HG03103 (cell line): ENCODE measurements at regions not wholly inside any gene's neighbourhood (a gene's known extent, or its start where the extent isn't known, plus 50 kb on each side); places are given as distances from the start of the nearest gene placed in this dataset.

Experiments
- ATAC-seq: cut with Tn5 transposase; IDR thresholded peaks from one replicate; pipeline ENCODE4 v1.9.1; 2021; ENCODE audit warnings: low read depth; ENCODE audit not compliant: unreplicated experiment

DNA sequence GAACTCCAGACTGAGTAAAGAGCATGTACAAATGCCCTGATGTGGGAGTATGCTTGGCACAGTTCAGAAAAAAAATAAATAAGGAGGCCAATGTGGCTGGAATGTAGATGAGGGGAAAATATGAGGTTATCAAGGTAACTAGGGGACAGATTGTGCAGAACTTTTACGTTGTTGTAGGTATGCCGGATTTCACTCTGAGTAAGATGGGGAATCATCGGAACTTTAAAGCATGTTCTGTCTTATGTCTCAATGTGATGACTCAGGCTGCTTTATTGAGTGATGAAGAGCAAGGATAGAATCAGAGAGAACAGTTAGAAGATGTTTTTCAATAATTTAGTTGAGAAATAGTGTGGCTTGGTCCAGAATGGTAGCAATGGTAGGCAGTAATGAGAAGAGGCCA lies 130.4 kb downstream of the C11orf87 start:
- ATAC-seq, result no peak

DNA sequence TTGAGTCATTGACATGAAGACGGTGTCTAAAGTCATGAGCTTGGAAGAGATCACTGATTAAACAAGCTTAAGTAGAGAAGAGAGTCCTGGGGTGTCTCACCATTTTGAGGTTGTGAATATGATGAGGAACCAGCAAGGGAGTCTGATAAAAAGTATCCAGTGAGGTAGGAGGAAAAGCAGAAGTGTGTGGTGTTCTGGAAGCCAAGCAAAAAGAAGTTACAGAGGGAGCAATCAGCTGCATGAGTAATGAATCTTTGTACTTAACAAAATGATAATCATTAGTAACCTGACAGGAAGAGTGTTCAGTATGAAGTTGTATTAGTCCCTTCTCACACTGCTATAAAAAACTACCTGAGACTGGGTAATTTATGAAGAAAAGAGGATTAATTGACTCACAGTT lies 131.3 kb downstream of the C11orf87 start:
- no peak for ATAC-seq

DNA sequence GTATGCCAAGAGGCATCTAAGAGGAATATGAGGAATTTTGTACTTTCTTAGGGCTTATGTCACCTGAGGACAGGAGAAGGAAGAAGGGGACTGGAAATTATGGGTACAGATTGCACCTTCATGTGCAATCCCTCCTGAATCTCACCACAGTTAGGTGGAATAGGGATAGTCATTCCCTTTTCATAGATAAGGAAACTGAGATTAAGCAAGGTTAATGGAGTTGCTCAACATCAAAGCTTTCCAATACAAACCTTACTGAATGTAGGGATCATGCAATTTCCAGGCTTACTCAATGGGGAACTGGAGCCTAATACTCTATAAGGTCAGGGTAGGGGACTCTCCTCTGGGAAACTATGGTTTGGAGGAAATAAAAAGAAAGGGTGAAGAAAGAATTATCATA lies 133.0 kb downstream of the C11orf87 start:
- no peak for ATAC-seq

DNA sequence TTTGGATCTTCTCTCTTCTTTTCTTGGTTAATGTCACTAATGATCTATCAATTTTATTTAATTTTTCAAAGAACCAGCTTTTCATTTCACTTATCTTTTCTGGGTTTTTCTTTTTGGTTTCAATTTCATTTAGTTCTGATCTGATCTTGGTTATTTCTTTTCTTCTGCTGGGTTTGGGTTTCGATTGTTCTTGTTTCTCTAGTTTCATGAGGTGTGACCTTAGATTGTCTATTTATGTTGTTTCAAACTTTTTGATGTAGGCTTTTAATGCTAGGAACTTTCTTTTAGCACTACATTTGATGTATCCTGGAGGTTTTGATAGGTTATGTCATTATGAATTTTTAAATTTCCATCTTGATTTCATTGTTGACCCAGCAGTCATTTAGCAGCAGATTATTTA lies 142.3 kb downstream of the C11orf87 start:
- no peak for ATAC-seq

DNA sequence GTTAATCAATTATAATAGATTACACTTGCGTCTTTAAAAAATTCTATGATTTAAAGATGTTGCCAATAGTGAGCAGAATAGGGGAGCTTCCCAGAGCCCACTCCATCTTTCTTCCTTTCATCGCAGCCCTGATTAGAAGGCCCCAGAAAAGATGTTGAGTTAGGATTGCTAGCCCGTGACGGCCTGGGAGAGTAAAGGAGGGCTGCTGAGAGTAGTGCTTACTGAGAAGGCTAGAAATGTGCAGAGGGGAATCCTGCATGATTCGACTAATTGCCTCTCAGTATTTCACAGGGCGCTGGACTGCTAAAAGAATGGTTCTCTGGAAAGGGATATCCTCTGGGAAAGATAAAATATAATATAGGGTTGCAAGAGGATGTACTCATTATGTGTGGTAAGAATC lies 160.5 kb downstream of the C11orf87 start:
- ATAC-seq, result no peak

DNA sequence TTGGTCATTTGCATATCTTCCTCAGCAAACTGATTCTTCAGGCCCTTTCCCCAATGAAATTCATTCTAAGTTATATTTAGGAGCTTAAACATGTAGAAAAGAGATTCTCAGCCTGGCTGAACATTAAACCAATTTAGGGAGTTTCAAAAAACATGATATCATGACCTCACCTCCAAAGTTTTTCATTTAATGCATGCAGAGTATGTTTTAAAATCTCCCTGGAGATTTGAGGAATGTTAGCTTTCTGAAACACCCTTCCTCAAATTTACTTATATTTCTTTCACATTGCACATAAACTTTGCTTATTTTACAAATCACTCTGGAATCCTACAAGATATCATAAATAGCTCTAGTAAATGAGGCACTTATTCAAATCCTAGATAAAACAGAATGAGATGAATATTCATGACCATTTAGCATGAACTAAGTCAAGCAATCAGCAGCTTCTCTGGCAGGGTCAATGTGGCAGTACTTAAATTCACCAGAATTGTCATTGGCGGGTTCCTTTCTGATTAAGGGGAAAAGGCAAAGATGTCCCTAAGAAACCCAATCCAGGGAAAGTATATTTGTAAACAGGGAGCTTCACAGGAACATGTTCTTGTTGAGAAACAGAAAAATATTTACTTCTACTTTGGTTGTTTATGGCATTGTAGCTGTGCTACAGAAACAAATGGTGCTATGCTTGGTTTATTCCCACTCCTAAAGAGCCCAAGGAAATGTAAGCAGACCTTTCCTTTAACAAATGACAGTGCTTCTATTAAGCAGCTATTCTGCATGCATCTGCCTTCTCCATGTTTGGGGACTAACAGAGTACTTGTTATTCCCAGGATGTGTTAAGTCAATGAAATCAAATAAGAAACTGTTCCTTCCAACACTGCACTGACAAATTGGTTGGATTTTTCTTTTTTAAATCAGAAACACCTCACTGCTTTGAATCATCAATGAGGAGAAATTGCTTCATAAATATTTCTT lies 162.3 kb downstream of the C11orf87 start:
- no peak for ATAC-seq

DNA sequence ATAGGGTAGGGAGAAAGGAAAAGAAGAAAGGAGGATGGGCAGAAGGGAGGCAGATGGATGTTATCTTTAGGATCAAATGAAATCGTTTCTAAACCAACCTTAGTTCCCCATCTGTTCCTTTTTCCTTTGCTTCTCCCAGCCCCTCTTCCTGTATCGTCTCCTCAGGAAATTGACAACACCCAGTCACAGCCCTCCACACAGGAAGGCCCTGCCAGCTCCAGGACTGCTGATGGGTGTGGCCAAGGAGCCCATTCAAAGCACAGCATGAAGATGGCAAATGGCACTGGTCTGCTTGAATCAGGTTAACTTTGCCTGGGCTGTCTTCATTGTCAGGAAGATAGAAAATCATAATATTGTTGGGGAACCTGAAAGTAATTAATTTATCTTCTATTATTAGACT lies 164.8 kb downstream of the C11orf87 start:
- no peak for ATAC-seq

DNA sequence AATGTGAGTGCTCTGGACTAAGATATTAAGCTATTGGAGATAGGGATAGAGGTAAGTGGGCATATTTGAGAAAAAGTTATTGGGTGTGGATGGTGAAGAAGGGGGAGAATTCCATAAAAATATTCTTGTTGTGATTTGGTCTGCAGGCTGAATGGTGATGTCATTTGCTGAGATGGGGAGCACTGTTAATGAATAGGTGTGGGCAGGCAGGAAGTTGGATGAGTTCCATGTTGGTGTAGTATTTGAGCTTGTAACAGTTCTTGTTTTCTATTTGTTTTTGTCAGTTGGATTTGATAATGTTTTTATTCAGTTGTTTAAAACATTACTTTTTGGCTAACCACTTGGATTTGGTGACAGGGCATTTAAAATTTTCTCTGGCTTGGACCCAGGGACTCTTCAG lies 168.8 kb downstream of the C11orf87 start:
- no peak for ATAC-seq

DNA sequence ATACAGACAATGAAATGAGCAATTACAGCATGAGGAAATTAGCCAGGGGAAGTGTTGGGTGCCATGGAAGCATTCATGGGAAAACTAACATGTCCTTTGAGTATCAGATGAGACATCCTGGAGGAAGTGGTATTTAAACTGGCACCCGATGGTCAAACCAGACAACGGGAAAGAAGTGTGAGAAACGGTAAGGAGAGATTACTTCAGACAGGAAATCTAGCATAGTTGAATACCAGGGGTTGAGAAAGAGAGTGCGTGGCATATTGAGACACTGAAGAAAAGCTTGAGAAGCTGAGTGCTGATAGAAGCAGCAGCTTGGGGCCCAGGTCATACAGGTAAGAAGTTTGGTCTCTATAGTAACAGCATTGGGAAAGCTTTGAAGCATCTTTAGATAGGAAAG lies 175.3 kb downstream of the C11orf87 start:
- ATAC-seq, result no peak

DNA sequence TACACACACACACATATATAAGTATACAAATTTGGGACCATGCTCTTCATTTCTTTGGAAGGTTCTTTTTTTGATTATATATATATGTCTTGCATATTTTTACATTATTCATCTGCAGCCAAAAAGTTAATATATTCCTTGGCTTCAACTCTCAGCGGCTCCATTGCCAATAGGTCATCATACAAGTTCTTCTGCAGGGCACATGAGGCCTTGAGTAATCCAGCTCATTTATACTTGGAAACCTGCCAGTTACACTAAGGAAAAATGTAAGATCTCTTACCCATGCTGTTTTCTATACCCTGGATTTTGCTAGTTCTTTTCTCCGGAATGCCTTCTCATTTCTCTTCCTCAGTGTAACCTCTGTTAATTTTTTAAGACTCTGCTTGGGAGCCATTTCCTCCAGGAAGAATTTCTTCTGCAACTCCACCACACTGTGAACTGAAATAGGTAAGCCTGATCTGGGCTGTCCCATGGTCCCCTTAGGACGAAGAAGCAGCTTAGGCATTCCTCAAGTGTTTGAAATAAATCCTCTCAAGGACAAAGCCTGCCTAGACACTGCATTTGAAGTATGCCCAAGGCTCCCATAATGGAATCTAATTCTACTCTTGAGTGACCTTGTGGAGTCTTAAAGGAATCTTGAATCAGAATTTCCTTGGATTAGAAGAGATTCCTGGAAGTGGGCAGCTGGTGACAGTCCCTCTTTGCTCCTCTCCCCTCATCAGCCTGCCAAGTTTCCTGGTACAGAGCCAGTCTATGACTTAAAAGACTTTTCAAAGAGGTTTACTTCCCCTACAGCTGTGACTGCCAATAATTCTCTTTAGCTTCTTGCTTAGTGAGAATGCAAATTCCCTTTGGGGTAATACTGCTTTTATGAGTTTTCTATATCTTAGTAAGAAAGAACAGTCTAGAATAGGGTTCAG lies 182.8 kb downstream of the C11orf87 start:
- no peak for ATAC-seq

DNA sequence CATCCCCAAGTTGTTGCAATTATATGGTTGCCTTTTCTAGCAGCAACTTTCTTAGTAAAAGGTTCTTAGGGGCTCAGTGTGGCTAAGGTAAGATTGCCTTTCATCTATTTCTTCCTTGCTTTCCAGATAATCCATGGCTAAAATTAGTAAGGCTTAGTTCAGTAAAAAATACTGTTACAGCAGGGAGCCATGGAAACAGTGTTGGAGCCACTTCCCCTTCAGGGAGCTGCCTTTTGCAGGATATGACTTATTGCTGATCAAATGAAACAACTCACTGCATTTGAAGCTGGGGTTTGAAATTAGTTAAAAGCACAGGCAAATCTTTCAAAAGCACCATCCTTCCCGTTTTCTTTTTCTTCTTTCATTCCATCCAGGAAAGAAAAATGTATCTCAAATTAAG lies 184.3 kb downstream of the C11orf87 start:
- no peak for ATAC-seq

DNA sequence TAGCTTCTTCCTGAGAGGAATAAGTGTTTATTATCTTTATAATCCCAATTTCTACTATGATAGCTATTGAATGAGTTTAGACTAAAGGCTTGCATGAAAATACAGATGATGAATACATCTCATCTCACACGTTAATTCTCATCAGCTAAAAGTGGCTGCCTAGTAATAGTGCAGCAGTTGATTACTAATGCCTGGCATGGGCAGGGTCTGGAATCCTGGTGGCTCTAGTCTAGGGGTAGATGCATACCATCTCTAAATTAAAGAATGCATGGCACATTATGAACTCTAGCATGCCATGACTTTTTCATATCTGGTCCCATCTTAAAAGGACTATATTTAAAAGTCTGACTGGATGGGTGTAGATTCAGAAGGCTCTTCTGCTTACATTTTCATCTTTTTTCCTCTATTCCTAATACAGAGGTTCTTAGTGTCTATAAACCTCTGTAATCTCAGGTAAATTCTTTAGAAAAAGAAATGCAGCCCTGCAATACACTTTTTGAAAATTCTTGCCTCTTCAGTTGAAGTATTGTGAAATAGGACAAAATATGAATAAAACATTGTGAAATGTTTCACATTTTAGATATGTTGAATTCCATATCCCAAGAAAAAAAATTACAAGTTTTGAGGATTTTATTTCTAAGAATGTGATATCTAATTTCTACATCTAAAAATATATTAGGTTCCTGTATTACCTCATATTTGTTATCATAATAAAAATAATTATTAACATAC lies 187.6 kb downstream of the C11orf87 start:
- no peak for ATAC-seq

DNA sequence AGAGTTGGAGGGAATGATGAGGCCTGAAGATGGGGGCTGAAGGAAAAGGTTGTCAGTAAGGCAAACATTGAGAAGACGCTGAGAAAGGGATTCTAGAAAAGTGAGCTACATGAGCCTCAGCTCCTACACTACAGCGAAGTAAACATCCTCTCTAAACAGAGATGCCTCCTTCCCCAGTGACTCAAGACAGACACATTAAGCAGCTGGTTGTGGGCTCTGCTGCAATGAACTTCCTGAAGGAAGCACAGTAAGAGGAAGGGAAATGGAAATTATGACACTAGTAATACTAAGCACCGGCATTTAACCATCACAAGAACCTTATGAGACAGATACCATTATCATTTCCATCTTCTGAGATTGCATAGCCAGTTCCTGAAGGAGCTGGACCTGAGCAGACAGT lies 190.5 kb downstream of the C11orf87 start:
- ATAC-seq, result no peak

DNA sequence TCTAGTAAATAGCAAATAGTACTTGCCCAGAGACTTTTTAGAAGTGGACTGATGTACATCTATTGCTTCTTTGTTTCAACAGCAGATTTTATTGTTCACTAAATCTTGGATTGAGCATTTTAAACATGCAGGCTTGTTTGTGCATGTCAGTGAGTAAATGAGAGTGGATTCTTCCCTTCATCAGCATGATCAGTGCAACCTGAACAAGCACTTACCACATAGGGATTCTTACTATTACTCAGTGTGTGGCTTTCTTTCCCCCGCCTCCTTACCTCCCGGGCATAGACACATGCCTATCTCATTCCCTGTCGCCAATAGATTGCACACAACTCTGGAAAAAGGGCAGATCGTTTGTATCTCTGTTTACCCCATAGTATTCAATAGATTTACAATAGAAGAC lies 197.5 kb downstream of the C11orf87 start:
- ATAC-seq, result no peak

DNA sequence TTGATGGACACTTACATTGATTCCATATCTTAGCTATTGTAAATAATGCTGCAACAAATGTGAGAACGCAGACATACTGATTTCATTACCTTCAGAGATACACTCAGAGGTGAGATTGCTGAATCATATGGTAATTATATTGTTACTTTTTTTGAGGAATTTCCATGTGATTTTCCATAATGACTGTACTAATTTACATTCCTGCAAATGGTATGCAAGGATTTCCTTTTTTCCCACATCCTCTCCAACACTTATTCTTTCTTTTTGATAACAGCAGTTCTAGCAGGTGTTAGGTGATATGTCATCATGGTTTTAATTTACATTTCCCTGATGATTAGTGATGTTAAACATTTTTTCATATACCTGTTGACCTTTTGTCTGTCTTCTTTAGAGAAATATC lies 207.7 kb downstream of the C11orf87 start:
- ATAC-seq, result no peak

DNA sequence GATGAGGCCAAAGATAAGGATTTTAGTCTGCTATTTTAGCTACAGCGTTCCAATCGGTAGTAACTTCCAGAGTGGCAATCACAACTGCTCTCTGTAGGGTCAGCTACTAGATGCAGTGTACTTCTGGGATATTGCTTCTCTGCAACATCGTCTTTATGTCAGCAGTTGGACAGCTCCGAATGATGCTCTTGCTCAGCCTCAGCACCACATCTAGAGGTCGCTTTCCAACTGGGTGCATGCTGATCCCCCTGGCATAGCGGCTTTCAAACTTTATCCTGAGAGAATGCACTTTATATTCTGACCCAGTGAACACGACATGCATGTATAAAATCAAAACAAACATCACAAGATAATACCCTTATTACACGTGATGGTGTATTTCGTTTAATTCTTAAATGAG lies 219.6 kb downstream of the C11orf87 start:
- no peak for ATAC-seq

DNA sequence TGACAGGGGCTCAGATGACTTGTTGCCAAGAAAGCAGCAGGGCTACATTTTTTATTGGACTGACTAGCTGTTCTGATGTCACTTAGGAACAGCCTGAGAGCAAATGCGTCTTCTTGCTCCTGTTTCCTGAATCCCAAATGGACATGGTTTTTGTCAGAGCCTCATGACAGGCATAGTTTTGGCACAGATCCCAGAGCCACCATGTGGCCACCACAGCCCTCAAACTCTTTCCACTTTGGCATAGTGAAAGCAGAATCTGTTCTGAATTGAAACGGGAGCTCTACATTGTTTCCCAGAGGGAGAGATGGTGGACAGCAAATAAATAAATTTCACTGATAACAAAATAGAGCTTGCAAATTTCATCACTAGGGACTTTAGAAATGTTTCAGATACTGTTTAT lies 222.2 kb downstream of the C11orf87 start:
- no peak for ATAC-seq

DNA sequence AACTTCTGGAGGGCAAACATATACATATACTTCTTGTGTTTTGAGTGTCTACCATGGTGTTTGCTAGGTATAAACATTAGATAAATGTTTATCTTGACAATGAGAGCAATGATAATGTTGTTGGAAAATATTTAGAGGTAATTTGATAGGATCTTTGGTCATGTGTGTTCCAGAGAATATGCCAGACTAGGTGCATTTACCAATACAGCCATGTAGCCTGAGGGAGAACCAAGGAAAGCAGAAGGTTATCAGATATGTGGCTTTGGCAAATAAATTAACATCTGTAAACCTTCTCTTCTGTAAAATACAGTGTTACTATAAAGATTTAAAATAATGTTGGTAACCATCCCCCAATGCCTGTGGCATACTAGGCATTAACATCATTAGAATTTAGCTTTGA lies 226.8 kb downstream of the C11orf87 start:
- no peak for ATAC-seq

DNA sequence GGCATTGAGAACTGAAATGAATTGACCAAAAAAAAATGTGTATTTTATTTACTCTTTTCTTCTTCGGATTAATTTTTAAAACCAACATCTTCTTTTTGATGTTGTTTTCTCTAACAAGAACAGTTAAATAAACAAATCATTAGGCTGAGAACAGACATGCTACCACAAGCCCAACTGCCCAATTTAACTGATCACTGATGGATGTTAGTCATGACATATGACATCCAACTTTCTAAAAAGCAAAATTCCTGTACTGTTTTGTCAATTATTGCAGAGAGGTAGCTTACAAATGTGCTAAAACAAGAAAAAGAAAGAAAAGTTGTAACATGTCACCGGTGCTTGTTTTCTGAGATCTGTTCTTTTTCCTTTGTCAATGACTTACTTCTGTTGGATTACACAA lies 232.1 kb downstream of the C11orf87 start:
- ATAC-seq, result no peak

DNA sequence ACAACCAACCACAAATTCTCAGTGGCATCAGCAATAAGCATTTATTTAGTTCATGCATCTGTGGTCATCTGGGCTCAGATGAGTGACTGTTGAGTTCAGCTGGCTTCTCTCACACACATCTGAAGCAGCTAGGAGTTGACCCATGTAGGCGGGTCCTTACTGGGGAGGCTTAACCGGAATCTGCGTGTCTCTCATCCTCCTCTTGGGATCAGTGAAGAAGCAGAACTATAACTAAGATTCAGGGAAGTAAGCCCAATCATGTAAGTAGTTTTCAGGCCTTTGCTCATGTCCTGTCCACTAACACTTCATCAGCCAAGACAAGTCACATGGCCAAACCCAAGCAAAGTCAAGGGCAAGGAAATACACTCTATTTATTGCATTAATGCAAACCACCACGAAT lies 236.2 kb downstream of the C11orf87 start:
- ATAC-seq, result no peak

DNA sequence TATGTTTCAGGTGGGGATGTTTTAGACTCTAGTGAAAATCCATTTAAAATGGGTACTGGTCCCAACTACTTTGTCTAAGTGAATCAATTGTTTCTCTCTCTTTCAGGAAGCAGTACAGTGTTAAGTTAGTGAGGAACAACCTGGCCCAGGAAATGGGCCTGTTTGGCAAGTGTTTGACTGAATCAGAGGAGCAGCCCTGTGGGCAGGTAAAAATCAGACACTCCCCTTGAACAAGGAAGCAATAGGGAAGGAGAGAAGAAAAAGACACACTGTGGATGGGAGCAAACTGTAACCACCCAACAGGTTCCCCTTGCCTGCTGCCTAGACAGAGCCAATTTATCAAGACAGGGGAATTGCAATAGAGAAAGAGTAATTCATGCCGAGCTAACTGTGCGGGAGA lies 245.7 kb downstream of the C11orf87 start:
- ATAC-seq, result no peak
